ENCODE measurements at regions not wholly inside any gene's neighbourhood (a gene's known extent, or its start where the extent isn't known, plus 50 kb on each side); places are given as distances from the start of the nearest gene placed in this dataset.
"Not testable (repeated sequence)": the region's sequence is repeated elsewhere in the genome, so short reads cannot be mapped to it uniquely, and the experiment has no call there.

GRCh38 chr13:86918682-86919081 is 752.5 kb upstream of the SLITRK5 start:
- Histone ChIP-seq H3K27me3 (ENCODE audit: control insufficient read depth, insufficient read depth, low read length) (no peaks in the 10 kb centered on the region), H3K4me1 (ENCODE audit: control insufficient read depth in 2 of 3, insufficient read depth in 2 of 3, low read depth in 1 of 3, low read length in 3 of 3) (no peaks in the 10 kb centered on the region), H3K9me3 (ENCODE audit: control insufficient read depth in 2 of 3, insufficient read depth in 1 of 3, low read length in 3 of 3) (no peaks in the 10 kb centered on the region), H3K9ac (ENCODE audit: low read length in 3 of 3) (no peak overlapping the region), H3K27ac (ENCODE audit: low read depth in 2 of 2, low read length in 2 of 2) (no peak overlapping the region), H3K36me3 (ENCODE audit: control insufficient read depth in 2 of 3, insufficient read depth in 3 of 3, low read length in 3 of 3) (no peaks in the 10 kb centered on the region), H3K4me3 (ENCODE audit: low read length in 3 of 3) (no peak overlapping the region)
- FAIRE-seq (no peak), DNase-seq (no peak)
- no peak for TF ChIP-seq CTCF (IDR thresholded peaks at IDR 0.05; ENCODE audit: borderline replicate concordance, extremely low read depth, insufficient read depth)
- intact Hi-C loops (cut with DNase I), result no loop called here

- FAIRE-seq, result no peak
- H3K9ac ChIP-seq (ENCODE audit: low read length in 3 of 3), result no peak overlapping the region
- no peak for DNase-seq
- H3K27me3 ChIP-seq (ENCODE audit: control insufficient read depth, insufficient read depth, low read length), result no peaks in the 10 kb centered on the region
- no peak for TF ChIP-seq CTCF (IDR thresholded peaks at IDR 0.05; ENCODE audit: borderline replicate concordance, extremely low read depth, insufficient read depth)
- H3K4me1 ChIP-seq (ENCODE audit: control insufficient read depth in 2 of 3, insufficient read depth in 2 of 3, low read depth in 1 of 3, low read length in 3 of 3), result no peaks in the 10 kb centered on the region
- H3K9me3 ChIP-seq (ENCODE audit: control insufficient read depth in 2 of 3, insufficient read depth in 1 of 3, low read length in 3 of 3), result no peaks in the 10 kb centered on the region
- H3K4me3 ChIP-seq (ENCODE audit: low read length in 3 of 3), result no peak overlapping the region
- no peak overlapping the region for H3K27ac ChIP-seq (ENCODE audit: low read depth in 2 of 2, low read length in 2 of 2)
- H3K36me3 ChIP-seq (ENCODE audit: control insufficient read depth in 2 of 3, insufficient read depth in 3 of 3, low read length in 3 of 3), result no peaks in the 10 kb centered on the region
- intact Hi-C loops (cut with DNase I), result no loop called here
These were observed 750.2 kb upstream of the SLITRK5 start for GRCh38 chr13:86920961-86921360.

GRCh38 chr13:86922936-86923335 is 748.2 kb upstream of the SLITRK5 start:
- H3K27ac ChIP-seq (ENCODE audit: low read depth in 2 of 2, low read length in 2 of 2), result no peak overlapping the region
- no peaks in the 10 kb centered on the region for H3K36me3 ChIP-seq (ENCODE audit: control insufficient read depth in 2 of 3, insufficient read depth in 3 of 3, low read length in 3 of 3)
- no peak overlapping the region for H3K4me3 ChIP-seq (ENCODE audit: low read length in 3 of 3)
- intact Hi-C loops (cut with DNase I), result no loop called here
- FAIRE-seq (no peak), DNase-seq (peak in 2 of 5 donors; percentile 10 to 12)
- no peaks in the 10 kb centered on the region for H3K9me3 ChIP-seq (ENCODE audit: control insufficient read depth in 2 of 3, insufficient read depth in 1 of 3, low read length in 3 of 3)
- no peaks in the 10 kb centered on the region for H3K4me1 ChIP-seq (ENCODE audit: control insufficient read depth in 2 of 3, insufficient read depth in 2 of 3, low read depth in 1 of 3, low read length in 3 of 3)
- TF ChIP-seq CTCF (IDR thresholded peaks at IDR 0.05; ENCODE audit: borderline replicate concordance, extremely low read depth, insufficient read depth), result no peak
- H3K9ac ChIP-seq (ENCODE audit: low read length in 3 of 3), result no peak overlapping the region
- H3K27me3 ChIP-seq (ENCODE audit: control insufficient read depth, insufficient read depth, low read length), result no peaks in the 10 kb centered on the region

- H3K4me3 ChIP-seq (ENCODE audit: low read length in 3 of 3); H3K9ac ChIP-seq (ENCODE audit: low read length in 3 of 3); H3K27me3 ChIP-seq (ENCODE audit: control insufficient read depth, insufficient read depth, low read length); intact Hi-C loops (cut with DNase I); H3K4me1 ChIP-seq (ENCODE audit: control insufficient read depth in 2 of 3, insufficient read depth in 2 of 3, low read depth in 1 of 3, low read length in 3 of 3); H3K9me3 ChIP-seq (ENCODE audit: control insufficient read depth in 2 of 3, insufficient read depth in 1 of 3, low read length in 3 of 3); H3K27ac ChIP-seq (ENCODE audit: low read depth in 2 of 2, low read length in 2 of 2); FAIRE-seq; H3K36me3 ChIP-seq (ENCODE audit: control insufficient read depth in 2 of 3, insufficient read depth in 3 of 3, low read length in 3 of 3); DNase-seq: not testable (repeated sequence)
These were observed 744.3 kb upstream of the SLITRK5 start for GRCh38 chr13:86926916-86927315.

All from kidney (tissue), 13 donors.